H9 (cell line): ENCODE measurements at regions not wholly inside any gene's neighbourhood (a gene's known extent, or its start where the extent isn't known, plus 50 kb on each side); places are given as distances from the start of the nearest gene placed in this dataset.

Source experiments
- DNase-seq: peaks from one replicate; pipeline ENCODE4 v3.0.0-alpha.2; 2017
- H2AFZ ChIP-seq: one replicate; pipeline ENCODE4 v1.6.1; 2013; ENCODE audit warnings: mild to moderate bottlenecking, low read length, control low read depth, moderate library complexity
- H2AK5ac ChIP-seq: 2 replicates; pipeline ENCODE4 v1.6.1; 2013; ENCODE audit warnings: low read length, control low read depth, mixed read lengths; ENCODE audit not compliant: insufficient read length
- H2BK120ac ChIP-seq: one replicate; pipeline ENCODE4 v1.6.1; 2013; ENCODE audit warnings: low read depth, mild to moderate bottlenecking, low read length, control low read depth, inconsistent platforms; ENCODE audit not compliant: poor library complexity, severe bottlenecking
- H2BK12ac ChIP-seq: 2 replicates; pipeline ENCODE4 v1.6.1; 2013; ENCODE audit warnings: low read length, control low read depth, mixed read lengths, low read depth; ENCODE audit not compliant: insufficient read length
- H2BK15ac ChIP-seq: 2 replicates; pipeline ENCODE4 v1.6.1; 2013; ENCODE audit warnings: low read depth, low read length, control low read depth
- H2BK20ac ChIP-seq: one replicate; pipeline ENCODE4 v1.6.1; 2013; ENCODE audit warnings: low read depth, mild to moderate bottlenecking, low read length, control low read depth, inconsistent platforms; ENCODE audit not compliant: poor library complexity, severe bottlenecking
- H2BK5ac ChIP-seq: 2 replicates; pipeline ENCODE4 v1.6.1; 2013; ENCODE audit warnings: low read length, control low read depth, mixed read lengths; ENCODE audit not compliant: insufficient read length
- H3K14ac ChIP-seq: 2 replicates; pipeline ENCODE4 v1.6.1; 2013; ENCODE audit warnings: low read length, control low read depth; ENCODE audit not compliant: insufficient read depth
- H3K18ac ChIP-seq: 2 replicates; pipeline ENCODE4 v1.6.1; 2013; ENCODE audit warnings: low read depth, mild to moderate bottlenecking, mixed read lengths, low read length, control low read depth; ENCODE audit not compliant: insufficient read length
- H3K23ac ChIP-seq: 2 replicates; pipeline ENCODE4 v1.6.1; 2013; ENCODE audit warnings: low read length, control low read depth, mixed read lengths, low read depth; ENCODE audit not compliant: insufficient read length
- H3K23me2 ChIP-seq: 2 replicates; pipeline ENCODE4 v1.6.1; 2013; ENCODE audit warnings: low read depth, mild to moderate bottlenecking, mixed read lengths, low read length, control low read depth; ENCODE audit not compliant: insufficient read length, poor library complexity, severe bottlenecking
- H3K27ac ChIP-seq: 2 replicates; pipeline ENCODE4 v1.5.1; 2013; ENCODE audit warnings: low read length, control low read depth, mixed read lengths, low read depth; ENCODE audit not compliant: insufficient read length
- H3K27me3 ChIP-seq: 2 replicates; pipeline ENCODE4 v1.6.1; 2013; ENCODE audit warnings: low read length, control low read depth, inconsistent platforms; ENCODE audit not compliant: insufficient read depth
- H3K4ac ChIP-seq: 2 replicates; pipeline ENCODE4 v1.6.1; 2013; ENCODE audit warnings: low read depth, mild to moderate bottlenecking, control low read depth, inconsistent platforms, low read length, moderate library complexity
- H3K4me1 ChIP-seq: 2 replicates; pipeline ENCODE4 v1.6.1; 2013; ENCODE audit warnings: low read length, control low read depth, inconsistent platforms; ENCODE audit not compliant: insufficient read depth
- H3K4me2 ChIP-seq: 2 replicates; pipeline ENCODE4 v1.6.1; 2013; ENCODE audit warnings: low read length, control low read depth, mixed read lengths; ENCODE audit not compliant: insufficient read length, insufficient read depth
- H3K56ac ChIP-seq: 2 replicates; pipeline ENCODE4 v1.6.1; 2013; ENCODE audit warnings: low read depth, mild to moderate bottlenecking, mixed read lengths, low read length, control low read depth; ENCODE audit not compliant: insufficient read length
- H3K79me1 ChIP-seq: 2 replicates; pipeline ENCODE4 v1.6.1; 2013; ENCODE audit warnings: low read depth, mild to moderate bottlenecking, moderate library complexity, low read length, control low read depth, inconsistent platforms; ENCODE audit not compliant: insufficient read depth, poor library complexity, severe bottlenecking
- H3K79me2 ChIP-seq: 2 replicates; pipeline ENCODE4 v1.6.1; 2013; ENCODE audit warnings: low read length, control low read depth, inconsistent platforms; ENCODE audit not compliant: insufficient read depth
- H3K9ac ChIP-seq: 2 replicates; pipeline ENCODE4 v1.6.1; 2013; ENCODE audit warnings: low read length, control low read depth, mixed read lengths; ENCODE audit not compliant: insufficient read length; ENCODE audit errors: extremely low read depth
- H3K9me3 ChIP-seq: one replicate; pipeline ENCODE4 v1.6.1; 2013; ENCODE audit warnings: low read depth, low read length, inconsistent platforms; ENCODE audit not compliant: control insufficient read depth
- H3T11ph ChIP-seq: one replicate; pipeline ENCODE4 v1.6.1; 2013; ENCODE audit warnings: mild to moderate bottlenecking, low read length, control low read depth, inconsistent platforms
- H4K20me1 ChIP-seq: one replicate; pipeline ENCODE4 v1.6.1; 2013; ENCODE audit not compliant: control insufficient read depth, insufficient read length, insufficient read depth
- H4K5ac ChIP-seq: 2 replicates; pipeline ENCODE4 v1.6.1; 2013; ENCODE audit warnings: low read depth, mild to moderate bottlenecking, mixed read lengths, low read length, control low read depth; ENCODE audit not compliant: insufficient read length
- H4K8ac ChIP-seq: replicated peaks from 2 replicates; pipeline ENCODE4 v1.6.1; 2013; ENCODE audit warnings: low read length, control low read depth, mixed read lengths, low read depth; ENCODE audit not compliant: insufficient read length
- H4K91ac ChIP-seq: 2 replicates; pipeline ENCODE4 v1.6.1; 2013; ENCODE audit warnings: low read depth, mild to moderate bottlenecking, moderate library complexity, mixed read lengths, low read length, control low read depth; ENCODE audit not compliant: insufficient read length
- H3K27ac Mint-ChIP-seq, 3 experiments: 2 replicates in 2 of 3; 3 replicates in 1 of 3; pipeline ENCODE4 v1.8.0; 2020 to 2021; ENCODE audit warnings: mixed read lengths in 3 of 3, mild to moderate bottlenecking in 1 of 3, moderate library complexity in 1 of 3
- H3K27me3 Mint-ChIP-seq: 2 replicates; pipeline ENCODE4 v1.8.0; 2021; ENCODE audit warnings: low read depth, mild to moderate bottlenecking, moderate library complexity, mixed read lengths
- H3K36me3 Mint-ChIP-seq, 3 experiments: 2 replicates in 2 of 3; 3 replicates in 1 of 3; pipeline ENCODE4 v1.8.0; 2020 to 2021; ENCODE audit warnings: low read depth in 3 of 3, mixed read lengths in 3 of 3; ENCODE audit not compliant: insufficient read depth in 1 of 3
- H3K4me1 Mint-ChIP-seq, 2 experiments: 2 replicates each; pipeline ENCODE4 v1.8.0; 2020; ENCODE audit warnings: mixed read lengths in 2 of 2
- H3K4me3 Mint-ChIP-seq, 2 experiments: 2 replicates in 1 of 2; 3 replicates in 1 of 2; pipeline ENCODE4 v1.8.0; 2020 to 2021; ENCODE audit warnings: mild to moderate bottlenecking in 2 of 2, mixed read lengths in 2 of 2, moderate library complexity in 1 of 2
- H3K9me3 Mint-ChIP-seq, 2 experiments: 2 replicates in 1 of 2; 3 replicates in 1 of 2; pipeline ENCODE4 v1.8.0; 2020; ENCODE audit warnings: mild to moderate bottlenecking in 2 of 2, mixed read lengths in 2 of 2, moderate library complexity in 1 of 2
- WGBS: extraction: QIAGEN DNeasy Blood & Tissue Kit; methylation state at CpG from one replicate; pipeline ENCODE4 v1.1.7; 2013; ENCODE audit warnings: missing lambda C conversion rate, low lambda C conversion rate, mixed read lengths; ENCODE audit not compliant: insufficient read length; ENCODE audit errors: extremely low coverage; 5-methylcytosine and 5-hydroxymethylcytosine counted together
- TF ChIP-seq, protein P1 (sequence below): fragments of 200-600 bp; sonication (generic); conservative IDR thresholded peaks from 3 replicates; pipeline ENCODE4 v1.8.0; 2021; ENCODE audit warnings: antibody characterized with exemption, mild to moderate bottlenecking

DNA sequence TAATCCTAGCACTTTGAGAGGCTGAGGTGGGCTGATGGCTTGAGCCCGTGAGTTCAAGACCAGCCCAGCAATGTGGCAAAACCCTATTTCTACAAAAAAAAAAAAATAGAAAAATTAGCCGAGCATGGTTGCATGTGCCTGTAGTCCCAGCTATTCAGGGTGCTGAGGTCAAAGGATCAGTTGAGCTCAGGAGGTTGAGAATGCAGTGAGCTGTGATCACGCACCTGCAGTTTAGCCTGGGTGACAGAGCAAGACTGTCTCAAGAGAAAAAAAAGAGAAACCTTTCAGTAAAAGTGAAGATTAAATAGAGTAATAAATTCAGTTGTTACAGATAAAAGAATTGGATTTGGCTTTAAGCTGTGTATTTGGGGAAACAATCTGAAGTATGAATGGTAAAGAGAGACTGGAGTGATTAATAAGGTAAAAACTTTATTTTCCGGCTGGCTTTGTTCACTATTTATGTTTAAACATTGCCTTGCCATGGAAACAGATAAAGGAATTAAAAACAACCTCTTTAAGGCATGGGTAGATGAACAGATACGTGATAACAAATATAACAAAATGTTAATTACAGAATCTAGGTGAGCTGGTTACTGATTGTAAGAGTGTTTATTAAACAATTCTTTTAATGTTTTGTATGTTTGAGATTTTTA, 56.0 kb upstream of the PCAT7 start:
- Histone ChIP-seq H3K79me1 (no peaks in the 10 kb centered on the region), H4K5ac (no peak overlapping the region), H3K56ac (no peak overlapping the region), H2BK5ac (no peak overlapping the region), H2AK5ac (no peak overlapping the region), H2BK12ac (no peak overlapping the region), H3K27ac (no peak overlapping the region), H3T11ph (no peak overlapping the region), H2BK15ac (no peak overlapping the region), H3K18ac (no peak overlapping the region), H4K8ac (no peak overlapping the region), H3K27me3 (no peaks in the 10 kb centered on the region), H2AFZ (no peak overlapping the region), H3K79me2 (no peaks in the 10 kb centered on the region), H4K91ac (no peak overlapping the region), H3K4me1 (no peaks in the 10 kb centered on the region), H3K23ac (no peak overlapping the region), H4K20me1 (no peaks in the 10 kb centered on the region), H2BK20ac (no peak overlapping the region), H2BK120ac (no peak overlapping the region), H3K14ac (no peak overlapping the region), H3K23me2 (no peaks in the 10 kb centered on the region), H3K4me2 (no peak overlapping the region), H3K9ac (no peak overlapping the region), H3K4ac (no peak overlapping the region), H3K9me3 (no peaks in the 10 kb centered on the region)
- no peak for DNase-seq
- TF ChIP-seq, protein P1, sequence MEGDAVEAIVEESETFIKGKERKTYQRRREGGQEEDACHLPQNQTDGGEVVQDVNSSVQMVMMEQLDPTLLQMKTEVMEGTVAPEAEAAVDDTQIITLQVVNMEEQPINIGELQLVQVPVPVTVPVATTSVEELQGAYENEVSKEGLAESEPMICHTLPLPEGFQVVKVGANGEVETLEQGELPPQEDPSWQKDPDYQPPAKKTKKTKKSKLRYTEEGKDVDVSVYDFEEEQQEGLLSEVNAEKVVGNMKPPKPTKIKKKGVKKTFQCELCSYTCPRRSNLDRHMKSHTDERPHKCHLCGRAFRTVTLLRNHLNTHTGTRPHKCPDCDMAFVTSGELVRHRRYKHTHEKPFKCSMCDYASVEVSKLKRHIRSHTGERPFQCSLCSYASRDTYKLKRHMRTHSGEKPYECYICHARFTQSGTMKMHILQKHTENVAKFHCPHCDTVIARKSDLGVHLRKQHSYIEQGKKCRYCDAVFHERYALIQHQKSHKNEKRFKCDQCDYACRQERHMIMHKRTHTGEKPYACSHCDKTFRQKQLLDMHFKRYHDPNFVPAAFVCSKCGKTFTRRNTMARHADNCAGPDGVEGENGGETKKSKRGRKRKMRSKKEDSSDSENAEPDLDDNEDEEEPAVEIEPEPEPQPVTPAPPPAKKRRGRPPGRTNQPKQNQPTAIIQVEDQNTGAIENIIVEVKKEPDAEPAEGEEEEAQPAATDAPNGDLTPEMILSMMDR: no peak
- H3K27ac Mint-ChIP-seq: no peak overlapping the region
- H3K4me3 Mint-ChIP-seq: no peak overlapping the region
- WGBS: no CpG with 5 or more reads among the region's 5 CpGs
- H3K4me1 Mint-ChIP-seq: no peaks in the 10 kb centered on the region
- H3K27me3 Mint-ChIP-seq: no peaks in the 10 kb centered on the region; the same call in 1 of the 2 replicates
- no peaks in the 10 kb centered on the region for H3K9me3 Mint-ChIP-seq
- no peaks in the 10 kb centered on the region for H3K36me3 Mint-ChIP-seq
